SK-N-SH (cell line): ENCODE measurements at regions not wholly inside any gene's neighbourhood (a gene's known extent, or its start where the extent isn't known, plus 50 kb on each side); places are given as distances from the start of the nearest gene placed in this dataset.
A peak's percentile ranks its signal among the peaks of the same experiment; 100 is the strongest.

Experiments used
- CTCF ChIA-PET: fragments of 300-600, 350-600 bp; formaldehyde crosslinking; extraction: SDS; loops from one replicate; lab custom pipeline; 2021; lab: Yijun Ruan, JAX
- POLR2A ChIA-PET: fragments of 350-600 bp; sonication (Branson Sonifier 250); formaldehyde crosslinking; extraction: SDS; loops from one replicate; lab custom pipeline; 2020; ENCODE audit warnings: antibody characterized with exemption, inconsistent platforms; lab: Yijun Ruan, JAX
- DNase-seq: peaks from one replicate; pipeline ENCODE4 v3.0.0; 2012
- H2AFZ ChIP-seq: fragments of 200-600 bp; sonication (generic); 2 replicates; pipeline ENCODE4 v1.8.1; 2016; ENCODE audit warnings: antibody characterized with exemption, mild to moderate bottlenecking, low read depth
- H3F3A ChIP-seq: fragments of 200-600 bp; sonication (generic); replicated peaks from 2 replicates; pipeline ENCODE3; 2016; ENCODE audit warnings: antibody characterized with exemption, mild to moderate bottlenecking; ENCODE audit not compliant: insufficient read depth
- H3K27ac ChIP-seq, 2 experiments: fragments of 200-500 bp in 1 of 2; fragments of 200-600 bp in 1 of 2; sonication (Bioruptor generic) in 1 of 2; sonication (generic), shearing (Covaris generic) in 1 of 2; 2 replicates each; pipeline versions ENCODE4 v1.5.1 to v1.6.1; 2014 to 2016; ENCODE audit warnings: low read depth in 2 of 2, inconsistent platforms in 1 of 2, low read length in 1 of 2, mild to moderate bottlenecking in 1 of 2, mixed read lengths in 1 of 2
- H3K27me3 ChIP-seq: fragments of 200-600 bp; sonication (generic), shearing (Covaris generic); 2 replicates; pipeline ENCODE4 v1.6.1; 2016; ENCODE audit warnings: mixed run types; ENCODE audit not compliant: insufficient read depth
- H3K36me3 ChIP-seq, 2 experiments: fragments of 200-500 bp in 1 of 2; fragments of 200-600 bp in 1 of 2; sonication (Bioruptor generic) in 1 of 2; sonication (generic) in 1 of 2; replicated peaks in 1 of 2; 2 replicates each; pipeline versions ENCODE3 to v1.5.1; 2014 to 2016; ENCODE audit warnings: low read length in 1 of 2, mild to moderate bottlenecking in 1 of 2; ENCODE audit not compliant: insufficient read depth in 2 of 2, control insufficient read depth in 1 of 2
- H3K4me1 ChIP-seq, 2 experiments: fragments of 200-500 bp in 1 of 2; fragments of 200-600 bp in 1 of 2; sonication (Bioruptor generic) in 1 of 2; sonication (generic), shearing (Covaris generic) in 1 of 2; 2 replicates each; pipeline versions ENCODE4 v1.5.1 to v1.6.1; 2014 to 2016; ENCODE audit warnings: low read depth in 1 of 2, low read length in 1 of 2, mixed run types in 1 of 2; ENCODE audit not compliant: insufficient read depth in 2 of 2, control insufficient read depth in 1 of 2
- H3K4me2 ChIP-seq: fragments of 200-600 bp; sonication (generic), shearing (Covaris generic); 2 replicates; pipeline ENCODE4 v1.6.1; 2017; ENCODE audit warnings: mixed run types
- H3K4me3 ChIP-seq, 2 experiments: fragments of 200-500 bp in 1 of 2; fragments of 200-600 bp in 1 of 2; sonication (Bioruptor generic) in 1 of 2; sonication (generic), shearing (Covaris generic) in 1 of 2; 2 replicates each; pipeline versions ENCODE4 v1.5.1 to v1.8.1; 2014 to 2016; ENCODE audit warnings: low read depth in 2 of 2, inconsistent platforms in 1 of 2, low read length in 1 of 2, mild to moderate bottlenecking in 1 of 2, mixed read lengths in 1 of 2, moderate library complexity in 1 of 2
- H3K79me2 ChIP-seq: fragments of 200-600 bp; sonication (generic); 2 replicates; pipeline ENCODE4 v1.8.1; 2017; ENCODE audit warnings: mild to moderate bottlenecking; ENCODE audit not compliant: insufficient read depth
- H3K9ac ChIP-seq: fragments of 200-600 bp; sonication (generic); 2 replicates; pipeline ENCODE4 v1.6.1; 2017; ENCODE audit warnings: mixed run types
- H3K9me2 ChIP-seq: fragments of 200-600 bp; sonication (generic); 2 replicates; pipeline ENCODE4 v1.6.1; 2017; ENCODE audit warnings: mixed run types
- H3K9me3 ChIP-seq: fragments of 200-600 bp; sonication (generic); 2 replicates; pipeline ENCODE4 v1.6.1; 2017; ENCODE audit warnings: mixed run types, mild to moderate bottlenecking, moderate library complexity
- H4K20me1 ChIP-seq: fragments of 200-600 bp; sonication (generic); 2 replicates; pipeline ENCODE4 v1.6.1; 2017; ENCODE audit warnings: mild to moderate bottlenecking, mixed run types; ENCODE audit not compliant: insufficient read depth
- CHD2 ChIP-seq: fragments of 150-350 bp; IDR thresholded peaks from 2 replicates; pipeline ENCODE4 v1.6.1; 2018; ENCODE audit warnings: low read length; ENCODE audit not compliant: partially characterized antibody
- CTCF ChIP-seq: fragments of 200-600 bp; sonication (generic); IDR thresholded peaks from 2 replicates; pipeline ENCODE4 v1.6.1; 2017; ENCODE audit warnings: antibody characterized with exemption, mild to moderate bottlenecking, moderate library complexity
- EP300 ChIP-seq, 2 experiments: IDR thresholded peaks; 2 replicates each; pipeline versions ENCODE4 v1.4.0 to v1.6.1; 2012; ENCODE audit warnings: borderline replicate concordance in 1 of 2, low read depth in 1 of 2, low read length in 1 of 2
- FOXJ3 ChIP-seq: sonication (generic); formaldehyde crosslinking; IDR thresholded peaks from 2 replicates; pipeline ENCODE4 v1.5.1; 2020; ENCODE audit warnings: mild to moderate bottlenecking, missing genetic modification reagents
- FOXM1 ChIP-seq: IDR thresholded peaks from 2 replicates; pipeline ENCODE4 v1.4.0; 2012; ENCODE audit warnings: low read depth, mild to moderate bottlenecking
- GABPA ChIP-seq: IDR thresholded peaks from 2 replicates; pipeline ENCODE4 v1.4.0; 2012; ENCODE audit warnings: low read depth, mild to moderate bottlenecking
- GATA2 ChIP-seq: sonication (generic); formaldehyde crosslinking; IDR thresholded peaks from 2 replicates; pipeline ENCODE4 v1.5.0; 2020; ENCODE audit warnings: mild to moderate bottlenecking, missing genetic modification reagents
- IRF3 ChIP-seq: fragments of 150-350 bp; IDR thresholded peaks from 2 replicates; pipeline ENCODE4 v1.6.1; 2016; ENCODE audit warnings: mild to moderate bottlenecking, low read depth, low read length
- MAX ChIP-seq: IDR thresholded peaks from 2 replicates; pipeline ENCODE4 v1.4.0; 2012; ENCODE audit warnings: low read depth
- NFIC ChIP-seq: IDR thresholded peaks from 2 replicates; pipeline ENCODE4 v1.4.0; 2012; ENCODE audit warnings: borderline replicate concordance
- PBX3 ChIP-seq: IDR thresholded peaks from 2 replicates; pipeline ENCODE4; 2012
- POLR2AphosphoS5 ChIP-seq: IDR thresholded peaks from 2 replicates; pipeline ENCODE4 v1.6.1; 2012; ENCODE audit warnings: low read depth, low read length
- RCOR1 ChIP-seq: fragments of 150-350 bp; IDR thresholded peaks from 2 replicates; pipeline ENCODE4 v1.6.1; 2017; ENCODE audit warnings: antibody characterized with exemption, low read length
- RFX5 ChIP-seq: IDR thresholded peaks from 2 replicates; pipeline ENCODE4 v1.6.1; 2012; ENCODE audit warnings: mild to moderate bottlenecking, improper control_type of control experiment, low read length
- SIN3A ChIP-seq: IDR thresholded peaks from 2 replicates; pipeline ENCODE4 v1.6.1; 2012; ENCODE audit warnings: low read depth, mild to moderate bottlenecking, low read length, moderate library complexity, borderline replicate concordance
- TEAD4 ChIP-seq: IDR thresholded peaks from 2 replicates; pipeline ENCODE4 v1.4.0; 2012; ENCODE audit warnings: mild to moderate bottlenecking, borderline replicate concordance; ENCODE audit not compliant: insufficient read depth
- USF2 ChIP-seq: fragments of 150-350 bp; IDR thresholded peaks from 2 replicates; pipeline ENCODE4 v1.6.1; 2017; ENCODE audit warnings: antibody characterized with exemption, low read length, low read depth, borderline replicate concordance
- YY1 ChIP-seq: IDR thresholded peaks from 2 replicates; pipeline ENCODE4 v1.4.0; 2012; ENCODE audit warnings: low read depth, mild to moderate bottlenecking
- ZBTB33 ChIP-seq: IDR thresholded peaks from 2 replicates; pipeline ENCODE4 v1.4.0; 2012; ENCODE audit warnings: low read depth, borderline replicate concordance
- WGBS: methylation state at CpG from one replicate; pipeline ENCODE4 v1.1.6; 2017; ENCODE audit warnings: low lambda C conversion rate; 5-methylcytosine and 5-hydroxymethylcytosine counted together

- Histone ChIP-seq H3K27me3 (no peaks in the 10 kb centered on the region), H4K20me1 (no peaks in the 10 kb centered on the region), H3K4me2 (peak overlapping the region; percentile 17; the same call in 1 of the 2 replicates), H3F3A (peaks cover 9% of the 10 kb centered on the region), H3K79me2 (no peaks in the 10 kb centered on the region), H3K9ac (no peak overlapping the region), H3K4me1 (peaks cover 20 to 49% of the 10 kb centered on the region in 2 experiments; a peak in 3 of 4 replicates), H3K9me2 (no peaks in the 10 kb centered on the region), H3K27ac (peak overlapping the region in 1 of 2 experiments; percentile 96; a peak in 3 of 4 replicates), H3K36me3 (no peaks in the 10 kb centered on the region), H3K4me3 (no peak overlapping the region), H3K9me3 (no peaks in the 10 kb centered on the region), H2AFZ (no peak overlapping the region)
- WGBS: 90% methylated on average over 5 of the region's 5 CpGs
- no peak for DNase-seq
- ChIA-PET CTCF (interaction anchor here (0.6 to 23.4 kb wide), 15 partner anchors 9 to 676 kb away, joined by 3 to 546 read pairs (median 4); partner anchors contain the start of genes CEBPZOS and RMDN2), POLR2A (interaction anchor here (0.6 to 2.0 kb wide), 4 partner anchors 16 to 200 kb away, joined by 3 to 8 read pairs (median 5); partner anchors contain the start of gene RMDN2)
- no peak for TF ChIP-seq EP300 (IDR thresholded peaks at IDR 0.05; ENCODE audit: borderline replicate concordance in 1 of 2, low read depth in 1 of 2, low read length in 1 of 2)
- TF ChIP-seq ZBTB33: no peak
- TF ChIP-seq GABPA: no peak
- no peak for TF ChIP-seq PBX3
- no peak for TF ChIP-seq RCOR1
- TF ChIP-seq FOXM1: no peak
- no peak for TF ChIP-seq USF2
- no peak for TF ChIP-seq TEAD4
- TF ChIP-seq SIN3A: no peak
- no peak for TF ChIP-seq MAX
- no peak for TF ChIP-seq RFX5
- no peak for TF ChIP-seq FOXJ3 (CRISPR knock-in tag)
- TF ChIP-seq CHD2: no peak
- no peak for TF ChIP-seq POLR2AphosphoS5
- no peak for TF ChIP-seq IRF3
- TF ChIP-seq YY1: no peak
- TF ChIP-seq NFIC: no peak
- no peak for TF ChIP-seq GATA2
- no peak for TF ChIP-seq CTCF
- TF ChIP-seq, all 33 proteins: peak for 0
Measured at GRCh38 chr2:37872192-37872750, 52.8 kb upstream of the RMDN2 start.
